ENCODE measurements at regions not wholly inside any gene's neighbourhood (a gene's known extent, or its start where the extent isn't known, plus 50 kb on each side); places are given as distances from the start of the nearest gene placed in this dataset.
A peak's percentile ranks its signal among the peaks of the same experiment; 100 is the strongest.
"Not testable (repeated sequence)": the region's sequence is repeated elsewhere in the genome, so short reads cannot be mapped to it uniquely, and the experiment has no call there.

GRCh38 chr7:119694506-119694905, 578.5 kb upstream of the KCND2 start:
- no peak for DNase-seq (ENCODE audit: low read depth, low spot score)

- DNase-seq (ENCODE audit: low read depth, low spot score) = no peak
These were observed 576.6 kb upstream of the KCND2 start for GRCh38 chr7:119696336-119696735.

- DNase-seq (ENCODE audit: low read depth, low spot score) = no peak
These were observed 569.1 kb upstream of the KCND2 start for GRCh38 chr7:119703895-119704294.

- DNase-seq (ENCODE audit: low read depth, low spot score) = no peak
These were observed 566.4 kb upstream of the KCND2 start for GRCh38 chr7:119706608-119707007.

GRCh38 chr7:119708891-119709290, 564.1 kb upstream of the KCND2 start:
- no peak for DNase-seq (ENCODE audit: low read depth, low spot score)

- DNase-seq (ENCODE audit: low read depth, low spot score) = no peak
These were observed 561.9 kb upstream of the KCND2 start for GRCh38 chr7:119711104-119711503.

GRCh38 chr7:119712886-119713462, 560.0 kb upstream of the KCND2 start:
- no peak for DNase-seq (ENCODE audit: low read depth, low spot score)

GRCh38 chr7:119713606-119714005, 559.4 kb upstream of the KCND2 start:
- no peak for DNase-seq (ENCODE audit: low read depth, low spot score)

- DNase-seq (ENCODE audit: low read depth, low spot score) = peak; percentile 67
These were observed 552.4 kb upstream of the KCND2 start for GRCh38 chr7:119720541-119720940.

GRCh38 chr7:119724041-119724792, 548.8 kb upstream of the KCND2 start:
- DNase-seq (ENCODE audit: low read depth, low spot score) = no peak

- peak; percentile 23 for DNase-seq (ENCODE audit: low read depth, low spot score)
These were observed 539.7 kb upstream of the KCND2 start for GRCh38 chr7:119733127-119733879.

GRCh38 chr7:119737390-119737789, 535.6 kb upstream of the KCND2 start:
- no peak for DNase-seq (ENCODE audit: low read depth, low spot score)

GRCh38 chr7:119745280-119745679, 527.7 kb upstream of the KCND2 start:
- DNase-seq (ENCODE audit: low read depth, low spot score) = not testable (repeated sequence)

GRCh38 chr7:119748251-119748860, 524.6 kb upstream of the KCND2 start:
- no peak for DNase-seq (ENCODE audit: low read depth, low spot score)

GRCh38 chr7:119748991-119749390, 524.0 kb upstream of the KCND2 start:
- no peak for DNase-seq (ENCODE audit: low read depth, low spot score)

GRCh38 chr7:119756687-119757086, 516.3 kb upstream of the KCND2 start:
- DNase-seq (ENCODE audit: low read depth, low spot score) = no peak

GRCh38 chr7:119758254-119758653, 514.7 kb upstream of the KCND2 start:
- DNase-seq (ENCODE audit: low read depth, low spot score) = no peak

GRCh38 chr7:119761776-119762175, 511.2 kb upstream of the KCND2 start:
- no peak for DNase-seq (ENCODE audit: low read depth, low spot score)

- DNase-seq (ENCODE audit: low read depth, low spot score) = no peak
These were observed 490.7 kb upstream of the KCND2 start for GRCh38 chr7:119782286-119782685.

GRCh38 chr7:119783799-119784198, 489.2 kb upstream of the KCND2 start:
- peak; percentile 20 for DNase-seq (ENCODE audit: low read depth, low spot score)

GRCh38 chr7:119802147-119802546, 470.8 kb upstream of the KCND2 start:
- no peak for DNase-seq (ENCODE audit: low read depth, low spot score)

GRCh38 chr7:119825091-119825655, 447.8 kb upstream of the KCND2 start:
- DNase-seq (ENCODE audit: low read depth, low spot score) = no peak

All from astrocyte of the hippocampus (primary cell).